Activated B cell treated with CpG ODN at 0.5 μM for 24 hours (primary cell): ENCODE measurements at regions not wholly inside any gene's neighbourhood (a gene's known extent, or its start where the extent isn't known, plus 50 kb on each side); places are given as distances from the start of the nearest gene placed in this dataset.
"Not testable (repeated sequence)": the region's sequence is repeated elsewhere in the genome, so short reads cannot be mapped to it uniquely, and the experiment has no call there.

ENCODE experiments used
- ATAC-seq: fragments of 200-7000 bp; cut with Tn5 transposase; one replicate; pipeline ENCODE4 v1.10.0; 2021; ENCODE audit warnings: low read depth, mild to moderate bottlenecking, moderate library complexity
- CTCF ChIA-PET: fragments of 350-600 bp; sonication (Branson Sonifier 250); formaldehyde crosslinking; loops from one replicate; lab custom pipeline; 2021; ENCODE audit warnings: antibody characterized with exemption; lab: Charles Lee
- POLR2A ChIA-PET: fragments of 350-600 bp; sonication (Branson Sonifier 250); formaldehyde crosslinking; loops from one replicate; lab custom pipeline; 2021; ENCODE audit warnings: antibody characterized with exemption; lab: Charles Lee
- DNase-seq: peaks from one replicate; pipeline ENCODE4 v3.0.0; 2022
- H3K27ac Mint-ChIP-seq: one replicate; pipeline ENCODE4 v1.8.0; 2020; ENCODE audit warnings: mixed read lengths
- H3K27me3 Mint-ChIP-seq: one replicate; pipeline ENCODE4 v1.8.0; 2021; ENCODE audit warnings: mixed read lengths
- H3K36me3 Mint-ChIP-seq: one replicate; pipeline ENCODE4 v1.8.0; 2021; ENCODE audit warnings: low read depth, mixed read lengths
- H3K4me1 Mint-ChIP-seq: one replicate; pipeline ENCODE4 v1.8.0; 2021; ENCODE audit warnings: mixed read lengths
- H3K4me3 Mint-ChIP-seq: one replicate; pipeline ENCODE4 v1.8.0; 2020; ENCODE audit warnings: mild to moderate bottlenecking, mixed read lengths
- H3K9me3 Mint-ChIP-seq: one replicate; pipeline ENCODE4 v1.8.0; 2020; ENCODE audit warnings: mixed read lengths
- CTCF ChIP-seq: fragments of 200-600 bp; IDR thresholded peaks from one replicate; pipeline ENCODE4 v1.8.0; 2022; ENCODE audit warnings: antibody characterized with exemption, mild to moderate bottlenecking
- intact Hi-C: fragments of 100-400 bp; cut with micrococcal nuclease; formaldehyde crosslinking; loops from one replicate; pipeline ENCODE4 v1.15.1; 2024

GRCh38 chr6:102154176-102154575, 760.7 kb downstream of the GRIK2 start:
- no peak for ATAC-seq

GRCh38 chr6:102154874-102155273, 761.4 kb downstream of the GRIK2 start:
- ATAC-seq (no peak), DNase-seq (no peak)
- Mint-ChIP-seq H3K36me3 (no peaks in the 10 kb centered on the region), H3K4me3 (no peak overlapping the region), H3K9me3 (peaks cover 7% of the 10 kb centered on the region), H3K27me3 (no peaks in the 10 kb centered on the region), H3K4me1 (no peaks in the 10 kb centered on the region), H3K27ac (no peak overlapping the region)
- POLR2A ChIA-PET: no interaction called here
- CTCF ChIA-PET: no interaction called here
- no peak for TF ChIP-seq CTCF
- intact Hi-C loops: no loop called here

More at GRCh38 chr6:102154176-102154575, 760.7 kb downstream of the GRIK2 start:
- Mint-ChIP-seq H3K27me3 (no peaks in the 10 kb centered on the region), H3K27ac (no peak overlapping the region), H3K9me3 (peaks cover 7% of the 10 kb centered on the region), H3K36me3 (no peaks in the 10 kb centered on the region), H3K4me3 (no peak overlapping the region), H3K4me1 (no peaks in the 10 kb centered on the region)
- intact Hi-C loops: no loop called here
- POLR2A ChIA-PET: no interaction called here
- TF ChIP-seq CTCF: no peak
- CTCF ChIA-PET: no interaction called here
- no peak for DNase-seq

- CTCF ChIA-PET, ATAC-seq, intact Hi-C loops, H3K27me3 Mint-ChIP-seq, H3K36me3 Mint-ChIP-seq, DNase-seq, POLR2A ChIA-PET, H3K27ac Mint-ChIP-seq, H3K4me3 Mint-ChIP-seq, H3K4me1 Mint-ChIP-seq: not testable (repeated sequence)
- H3K9me3 Mint-ChIP-seq: peaks cover 10% of the 10 kb centered on the region
These were observed 776.3 kb downstream of the GRIK2 start for GRCh38 chr6:102169802-102170201.

- TF ChIP-seq CTCF: no peak
- no peaks in the 10 kb centered on the region for H3K4me1 Mint-ChIP-seq
- H3K36me3 Mint-ChIP-seq: no peaks in the 10 kb centered on the region
- peaks cover 6% of the 10 kb centered on the region for H3K9me3 Mint-ChIP-seq
- no peak overlapping the region for H3K27ac Mint-ChIP-seq
- POLR2A ChIA-PET: no interaction called here
- ATAC-seq: no peak
- intact Hi-C loops: no loop called here
- H3K4me3 Mint-ChIP-seq: no peak overlapping the region
- no peak for DNase-seq
- CTCF ChIA-PET: no interaction called here
- no peaks in the 10 kb centered on the region for H3K27me3 Mint-ChIP-seq
These were observed 793.7 kb downstream of the GRIK2 start for GRCh38 chr6:102187186-102187585.

- no peak for ATAC-seq
- ChIA-PET POLR2A (no interaction called here), CTCF (no interaction called here)
- no peaks in the 10 kb centered on the region for H3K4me1 Mint-ChIP-seq
- intact Hi-C loops: no loop called here
- H3K27me3 Mint-ChIP-seq: no peaks in the 10 kb centered on the region
- H3K36me3 Mint-ChIP-seq: no peaks in the 10 kb centered on the region
- no peak for TF ChIP-seq CTCF
- H3K4me3 Mint-ChIP-seq: no peak overlapping the region
- peaks cover 31% of the 10 kb centered on the region for H3K9me3 Mint-ChIP-seq
- DNase-seq: no peak
- H3K27ac Mint-ChIP-seq: no peak overlapping the region
These were observed 801.8 kb downstream of the GRIK2 start for GRCh38 chr6:102195311-102195710.

GRCh38 chr6:102197211-102197610, 803.7 kb downstream of the GRIK2 start:
- POLR2A ChIA-PET: no interaction called here
- intact Hi-C loops: no loop called here
- ATAC-seq: no peak
- Mint-ChIP-seq H3K9me3 (peaks cover 28% of the 10 kb centered on the region), H3K36me3 (no peaks in the 10 kb centered on the region), H3K27ac (no peak overlapping the region), H3K4me1 (no peaks in the 10 kb centered on the region), H3K27me3 (no peaks in the 10 kb centered on the region), H3K4me3 (no peak overlapping the region)
- no peak for TF ChIP-seq CTCF
- no peak for DNase-seq
- CTCF ChIA-PET: no interaction called here
